Prostate gland (tissue), 2 donors: ENCODE measurements at regions not wholly inside any gene's neighbourhood (a gene's known extent, or its start where the extent isn't known, plus 50 kb on each side); places are given as distances from the start of the nearest gene placed in this dataset.

Experiments
- POLR2A ChIP-seq: fragments of 450-650 bp; IDR thresholded peaks from one replicate; pipeline ENCODE4 v1.6.1; 2016; ENCODE audit warnings: antibody characterized with exemption, mild to moderate bottlenecking
- POLR2AphosphoS5 ChIP-seq: sonication (generic); formaldehyde crosslinking; IDR thresholded peaks from one replicate; pipeline ENCODE4 v1.6.1; 2017; ENCODE audit warnings: antibody characterized with exemption
- TF ChIP-seq, protein P1 (sequence below), 4 experiments: fragments of 200-600 bp in 2 of 4; fragments of 450-650 bp in 2 of 4; sonication (generic) in 2 of 4; IDR thresholded peaks; 1 replicate in 3 of 4; 2 replicates in 1 of 4; pipeline ENCODE4 v1.5.1; 2016 to 2019; ENCODE audit warnings: antibody characterized with exemption in 4 of 4, mild to moderate bottlenecking in 2 of 4, moderate library complexity in 2 of 4

DNA sequence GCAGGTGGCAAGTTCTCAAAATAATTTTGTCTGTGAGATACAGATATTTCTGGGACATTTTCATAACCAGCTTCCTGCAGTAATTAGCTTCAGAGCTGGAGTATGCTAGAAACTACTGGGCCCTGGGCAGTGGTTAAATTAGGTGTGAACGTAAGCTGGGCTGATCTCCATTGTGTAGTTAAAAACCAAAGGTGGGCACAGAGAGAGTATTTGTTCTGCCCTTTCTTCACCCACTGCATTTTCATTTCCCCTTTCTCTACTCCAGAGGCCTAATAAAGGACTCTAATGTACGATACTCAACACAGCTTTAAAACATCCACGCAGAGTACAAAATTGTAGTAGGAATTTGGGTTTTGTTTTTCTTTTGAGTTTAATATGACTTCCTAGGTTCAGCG lies 252.7 kb downstream of the SPRY1 start:
- TF ChIP-seq POLR2A (no peak), POLR2AphosphoS5 (no peak)
- TF ChIP-seq, protein P1, sequence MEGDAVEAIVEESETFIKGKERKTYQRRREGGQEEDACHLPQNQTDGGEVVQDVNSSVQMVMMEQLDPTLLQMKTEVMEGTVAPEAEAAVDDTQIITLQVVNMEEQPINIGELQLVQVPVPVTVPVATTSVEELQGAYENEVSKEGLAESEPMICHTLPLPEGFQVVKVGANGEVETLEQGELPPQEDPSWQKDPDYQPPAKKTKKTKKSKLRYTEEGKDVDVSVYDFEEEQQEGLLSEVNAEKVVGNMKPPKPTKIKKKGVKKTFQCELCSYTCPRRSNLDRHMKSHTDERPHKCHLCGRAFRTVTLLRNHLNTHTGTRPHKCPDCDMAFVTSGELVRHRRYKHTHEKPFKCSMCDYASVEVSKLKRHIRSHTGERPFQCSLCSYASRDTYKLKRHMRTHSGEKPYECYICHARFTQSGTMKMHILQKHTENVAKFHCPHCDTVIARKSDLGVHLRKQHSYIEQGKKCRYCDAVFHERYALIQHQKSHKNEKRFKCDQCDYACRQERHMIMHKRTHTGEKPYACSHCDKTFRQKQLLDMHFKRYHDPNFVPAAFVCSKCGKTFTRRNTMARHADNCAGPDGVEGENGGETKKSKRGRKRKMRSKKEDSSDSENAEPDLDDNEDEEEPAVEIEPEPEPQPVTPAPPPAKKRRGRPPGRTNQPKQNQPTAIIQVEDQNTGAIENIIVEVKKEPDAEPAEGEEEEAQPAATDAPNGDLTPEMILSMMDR (IDR thresholded peaks at IDR 0.05), result no peak
